ENCODE measurements at regions not wholly inside any gene's neighbourhood (a gene's known extent, or its start where the extent isn't known, plus 50 kb on each side); places are given as distances from the start of the nearest gene placed in this dataset.

DNA sequence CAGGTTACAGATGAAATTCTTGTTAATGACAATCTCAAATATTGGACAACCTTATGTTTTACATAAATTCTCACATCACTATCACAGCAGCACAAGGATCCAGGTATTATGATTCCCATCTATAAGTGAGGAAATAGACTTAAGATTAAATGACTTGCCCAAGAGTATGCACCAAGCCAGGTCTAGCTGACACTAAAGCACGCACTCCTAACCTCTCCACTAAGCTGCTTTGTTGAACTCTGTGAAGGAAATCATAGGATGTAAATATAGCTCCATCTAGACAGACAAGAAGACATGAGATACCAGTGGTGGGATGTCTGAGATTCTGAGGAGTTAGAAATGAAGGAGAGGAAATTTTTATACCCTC is 87.9 kb downstream of the PHLDA1 start:
- TF ChIP-seq CTCF (IDR thresholded peaks at IDR 0.05; ENCODE audit: low read depth, low read length) (no peak), EZH2phosphoT487 (IDR thresholded peaks at IDR 0.05; ENCODE audit: low read depth) (no peak)
